ENCODE measurements at regions not wholly inside any gene's neighbourhood (a gene's known extent, or its start where the extent isn't known, plus 50 kb on each side); places are given as distances from the start of the nearest gene placed in this dataset.
"Not testable (repeated sequence)": the region's sequence is repeated elsewhere in the genome, so short reads cannot be mapped to it uniquely, and the experiment has no call there.

- ATAC-seq, result no peak
- intact Hi-C loops (cut with DNase I), result no loop called here
These were observed 449.9 kb downstream of the PTPRU start for GRCh38 chr1:29686012-29686930.

GRCh38 chr1:29685387-29685786, 449.1 kb downstream of the PTPRU start:
- no peak for DNase-seq (ENCODE audit: missing footprints)
- intact Hi-C loops (cut with DNase I), result no loop called here
- ATAC-seq, result no peak

More at GRCh38 chr1:29686012-29686930, 449.9 kb downstream of the PTPRU start:
- no peak for DNase-seq (ENCODE audit: missing footprints)

DNA sequence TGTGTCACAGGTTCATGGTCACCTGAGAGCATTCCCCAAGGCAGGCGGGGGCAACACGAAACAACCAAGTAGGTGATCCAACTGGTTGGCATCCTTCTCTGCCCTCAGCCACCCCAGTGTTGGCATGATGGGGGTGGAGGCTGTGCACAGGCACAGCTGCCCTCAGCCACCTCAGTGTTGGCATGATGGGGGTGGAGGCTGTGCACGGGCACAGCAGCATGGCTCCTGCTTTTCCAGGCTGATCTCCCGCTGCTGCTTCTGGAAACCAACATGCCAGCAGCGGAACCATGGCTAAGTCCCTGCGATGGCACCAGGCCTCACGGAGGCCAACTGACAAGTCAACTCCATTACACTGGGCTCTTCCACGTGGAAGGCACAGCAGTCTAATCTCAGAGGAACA, 447.8 kb downstream of the PTPRU start:
- intact Hi-C loops (cut with DNase I), result no loop called here
- ATAC-seq (no peak), DNase-seq (ENCODE audit: missing footprints) (no peak)

GRCh38 chr1:29683472-29683871, 447.1 kb downstream of the PTPRU start:
- intact Hi-C loops (cut with DNase I), result no loop called here
- ATAC-seq (no peak), DNase-seq (ENCODE audit: missing footprints) (no peak)

- intact Hi-C loops (cut with DNase I), result no loop called here
- DNase-seq (ENCODE audit: missing footprints) (no peak), ATAC-seq (no peak)
These were observed 446.6 kb downstream of the PTPRU start for GRCh38 chr1:29682919-29683295.

DNA sequence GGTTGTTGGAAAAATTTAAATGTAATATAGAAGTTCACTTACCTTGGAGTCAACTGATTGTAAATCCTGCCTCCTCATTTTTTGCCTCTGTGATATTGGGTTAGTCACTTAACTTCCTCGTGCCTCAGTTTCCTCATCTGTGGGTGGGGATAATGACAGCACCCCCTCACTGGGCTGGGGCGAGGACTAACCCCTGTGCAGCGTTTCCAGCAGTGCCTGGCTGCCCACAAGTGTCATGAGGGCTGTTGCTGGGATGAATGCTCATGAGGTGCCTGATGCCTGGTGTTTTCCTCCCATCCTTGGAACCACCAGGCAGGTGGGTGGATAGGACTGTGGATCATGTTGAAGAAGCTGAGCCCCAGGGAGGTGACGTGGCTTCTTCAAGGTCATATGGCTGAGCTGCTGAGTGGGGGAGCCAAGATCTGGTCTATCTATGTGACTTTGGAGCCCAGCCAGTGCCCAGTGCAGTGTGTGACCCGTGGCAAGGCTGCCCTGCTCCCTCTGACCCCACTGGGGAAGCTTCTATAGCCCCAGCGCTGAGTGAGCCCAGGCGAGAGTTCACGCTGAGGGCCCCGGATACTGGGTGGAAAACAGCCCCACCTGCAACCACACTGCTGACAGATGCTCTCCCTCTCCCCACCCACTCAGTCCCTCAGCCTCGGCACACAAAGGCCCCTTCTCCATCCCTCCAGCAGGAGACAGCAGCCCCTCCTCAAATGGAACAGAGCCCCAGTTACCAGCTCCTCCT, 446.0 kb downstream of the PTPRU start:
- intact Hi-C loops (cut with DNase I), result no loop called here
- ATAC-seq (no peak), DNase-seq (ENCODE audit: missing footprints) (no peak)

DNA sequence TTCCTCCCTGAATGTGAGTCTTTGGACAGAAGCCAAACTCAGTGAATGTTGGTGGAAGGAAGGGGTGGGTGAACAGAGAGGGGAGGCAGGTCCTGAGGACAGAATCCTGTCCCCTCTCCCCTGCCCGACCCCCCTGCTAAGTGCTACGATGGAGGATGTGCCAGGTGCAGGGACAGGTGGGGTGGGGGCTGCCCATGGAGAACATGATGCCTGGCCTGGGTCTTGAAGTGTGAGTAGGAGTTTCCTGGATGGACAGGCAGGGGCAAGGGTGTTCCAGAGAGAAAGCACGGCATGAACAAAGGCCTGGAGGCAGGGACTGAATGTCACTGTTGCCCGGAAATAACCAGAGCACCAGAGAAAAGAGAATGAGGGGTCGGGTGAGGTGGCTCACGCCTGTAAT, 445.1 kb downstream of the PTPRU start:
- intact Hi-C loops (cut with DNase I); DNase-seq (ENCODE audit: missing footprints); ATAC-seq: not testable (repeated sequence)

GRCh38 chr1:29679828-29680558, 443.7 kb downstream of the PTPRU start:
- intact Hi-C loops (cut with DNase I), result no loop called here
- ATAC-seq (no peak), DNase-seq (ENCODE audit: missing footprints) (no peak)

GRCh38 chr1:29679316-29679715, 443.0 kb downstream of the PTPRU start:
- ATAC-seq, result no peak

DNA sequence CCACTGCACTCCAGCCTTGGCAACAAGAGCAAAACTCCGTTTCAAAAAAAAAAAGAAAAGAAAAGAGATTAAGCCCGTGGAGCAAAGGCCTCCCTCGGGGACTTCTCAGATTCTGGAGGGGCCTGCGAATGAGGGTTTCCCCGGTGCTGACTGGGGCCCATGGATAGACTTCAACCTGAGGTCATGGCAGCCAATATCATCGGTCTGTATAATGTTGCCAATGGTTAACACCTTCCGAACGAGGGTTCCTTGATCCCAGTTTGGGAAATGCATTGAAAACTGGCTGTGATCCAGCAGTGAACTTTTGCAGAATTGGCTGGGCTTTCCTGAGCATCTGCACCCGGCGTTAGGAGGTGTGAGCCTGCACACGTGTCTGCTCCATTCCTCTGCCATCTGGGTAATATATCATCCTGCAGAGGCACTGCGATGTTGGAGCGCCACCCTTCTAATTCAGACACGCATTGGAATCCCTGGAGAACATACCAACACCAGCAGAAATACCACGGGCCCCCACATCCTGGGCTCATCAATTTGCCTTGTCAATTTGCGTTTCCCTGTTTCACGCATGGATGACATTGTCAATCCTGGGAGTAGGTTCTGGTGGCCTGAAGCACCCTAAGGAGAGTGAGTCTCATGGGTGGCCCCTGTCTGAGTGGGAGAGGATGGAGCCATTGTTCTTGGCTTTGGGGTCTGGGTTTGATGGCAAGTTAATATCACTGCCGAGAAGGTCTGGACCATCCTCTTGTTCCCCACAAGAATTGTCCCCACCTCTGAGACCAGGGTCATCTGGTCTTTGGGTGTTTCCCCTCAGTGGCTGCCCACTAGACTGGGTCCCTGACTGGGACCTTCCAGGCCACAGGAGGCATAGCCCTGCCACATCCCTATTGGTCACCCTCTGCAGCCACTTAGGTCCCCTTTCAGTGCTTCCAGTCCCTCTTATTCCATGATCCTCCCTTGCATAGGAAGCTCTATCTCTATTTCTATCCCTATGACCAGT, 441.0 kb downstream of the PTPRU start:
- ATAC-seq (no peak), DNase-seq (ENCODE audit: missing footprints) (no peak)
- intact Hi-C loops (cut with DNase I), result no loop called here

More at GRCh38 chr1:29679316-29679715, 443.0 kb downstream of the PTPRU start:
- intact Hi-C loops (cut with DNase I), result no loop called here
- DNase-seq (ENCODE audit: missing footprints), result no peak

- no peak for DNase-seq (ENCODE audit: missing footprints)
- no peak for ATAC-seq
- intact Hi-C loops (cut with DNase I), result no loop called here
These were observed 440.2 kb downstream of the PTPRU start for GRCh38 chr1:29676496-29676895.

DNA sequence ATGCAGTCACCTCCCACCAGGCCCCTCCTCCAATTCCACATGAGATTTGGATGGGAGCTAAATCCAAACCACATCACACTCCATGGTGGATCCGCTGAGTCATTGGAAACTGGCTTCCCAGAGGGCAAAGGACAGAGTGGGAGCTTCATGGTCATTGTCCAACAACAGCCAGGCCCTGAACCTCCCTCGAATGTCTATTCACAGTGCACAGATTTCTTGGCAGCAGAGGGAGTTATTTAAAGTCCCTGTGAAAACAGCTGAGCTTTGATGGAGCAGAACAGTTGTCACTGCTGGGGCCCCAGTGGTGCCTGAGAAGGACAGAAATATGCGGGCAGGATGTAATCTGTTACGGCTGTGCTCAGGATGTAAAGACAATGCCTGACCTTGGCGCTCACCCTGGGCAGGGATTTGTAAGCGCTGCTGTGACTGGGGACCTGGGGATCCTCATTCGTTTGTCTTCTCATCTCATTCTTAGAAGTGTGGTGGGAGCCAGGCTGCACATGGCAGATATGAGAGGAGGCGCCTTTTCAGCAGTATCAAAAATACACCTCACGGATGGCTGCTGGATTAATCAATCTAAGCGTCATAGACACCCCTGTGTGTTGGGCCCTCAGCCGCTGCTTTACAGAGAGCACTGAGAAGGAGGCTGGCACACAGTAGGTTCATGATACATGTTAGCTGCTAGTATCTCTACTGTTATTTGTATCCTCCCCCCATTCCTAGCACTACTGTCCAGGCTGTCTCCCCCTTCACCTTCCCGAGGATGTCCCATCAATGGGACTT, 439.4 kb downstream of the PTPRU start:
- intact Hi-C loops (cut with DNase I), result no loop called here
- DNase-seq (ENCODE audit: missing footprints) (no peak), ATAC-seq (peak; percentile 64)

GRCh38 chr1:29674627-29675326, 438.5 kb downstream of the PTPRU start:
- DNase-seq (ENCODE audit: missing footprints) (no peak), ATAC-seq (no peak)
- intact Hi-C loops (cut with DNase I), result no loop called here

DNA sequence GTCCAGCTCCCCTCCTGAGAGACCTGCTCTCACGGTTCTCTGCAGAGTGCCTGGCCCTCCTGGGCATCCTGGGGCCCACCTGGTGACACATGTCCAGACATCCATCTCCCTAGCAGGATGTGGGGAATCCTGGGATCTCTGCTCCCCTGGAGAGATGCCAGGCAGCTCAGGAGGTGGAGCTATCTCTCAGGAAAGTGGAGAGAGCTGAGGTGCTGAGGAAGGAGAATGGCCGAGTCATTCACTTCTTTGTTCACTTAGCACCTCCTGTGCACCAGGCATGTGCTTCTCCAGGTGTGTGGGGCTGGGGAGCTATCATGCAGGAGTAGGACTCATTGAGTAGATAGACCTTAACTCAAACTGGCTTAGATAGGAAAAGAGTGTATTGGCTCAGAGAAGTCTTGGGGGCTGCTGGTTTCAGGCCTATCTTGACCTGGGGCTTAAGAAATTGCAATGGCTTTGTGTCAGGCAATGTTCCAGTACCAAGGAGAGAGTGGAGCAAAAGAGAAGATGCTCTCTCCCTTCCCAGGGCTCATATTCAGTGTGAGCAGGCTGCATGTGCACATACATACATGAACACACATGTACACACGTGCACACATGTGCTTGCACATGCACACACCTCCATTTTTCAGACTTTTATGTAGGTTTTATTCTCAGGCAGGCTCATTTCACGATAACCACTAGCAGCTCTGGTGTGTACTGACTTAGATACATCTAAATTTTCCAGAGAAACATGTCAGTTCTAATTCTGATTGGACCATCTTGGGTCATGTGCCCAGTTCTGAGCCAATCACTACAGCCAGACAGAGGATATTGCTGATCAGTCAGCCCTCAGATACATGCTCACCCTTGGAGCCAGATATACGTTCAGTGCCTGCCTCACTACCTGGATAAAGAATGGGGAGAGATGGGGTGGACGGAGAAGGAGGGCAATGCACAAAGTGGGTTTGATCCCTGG, 437.6 kb downstream of the PTPRU start:
- intact Hi-C loops (cut with DNase I), result no loop called here
- ATAC-seq (no peak), DNase-seq (ENCODE audit: missing footprints) (no peak)

- DNase-seq (ENCODE audit: missing footprints), result no peak
- no peak for ATAC-seq
- intact Hi-C loops (cut with DNase I), result no loop called here
These were observed 436.8 kb downstream of the PTPRU start for GRCh38 chr1:29673228-29673500.
